ENCODE measurements at regions not wholly inside any gene's neighbourhood (a gene's known extent, or its start where the extent isn't known, plus 50 kb on each side); places are given as distances from the start of the nearest gene placed in this dataset.

GRCh38 chrX:33909836-33910235, 222.3 kb downstream of the FAM47A start:
- no peaks in the 10 kb centered on the region for H4K20me1 ChIP-seq (ENCODE audit: control insufficient read depth, extremely low read depth, insufficient read depth, low read length)
- FAIRE-seq = no peak

GRCh38 chrX:33908898-33909297, 223.2 kb downstream of the FAM47A start:
- Histone ChIP-seq H3K4me1 (ENCODE audit: control insufficient read depth, extremely low read depth, insufficient read depth, low read length) (no peaks in the 10 kb centered on the region), H3K4me3 (ENCODE audit: control insufficient read depth in 2 of 3, extremely low read depth in 1 of 3, insufficient read depth in 2 of 3, low read depth in 1 of 3, low read length in 3 of 3) (no peak overlapping the region), H3K9ac (ENCODE audit: control insufficient read depth, extremely low read depth, insufficient read depth, low read length) (no peak overlapping the region), H4K20me1 (ENCODE audit: control insufficient read depth, extremely low read depth, insufficient read depth, low read length) (no peaks in the 10 kb centered on the region), H2AFZ (ENCODE audit: control insufficient read depth, low read length) (no peak overlapping the region), H3K27ac (ENCODE audit: control insufficient read depth, insufficient read depth, low read length) (no peak overlapping the region), H3K36me3 (ENCODE audit: control insufficient read depth in 2 of 2, extremely low read depth in 1 of 2, insufficient read depth in 2 of 2, low read length in 2 of 2) (no peaks in the 10 kb centered on the region), H3K79me2 (ENCODE audit: control insufficient read depth, insufficient read depth, low read length) (no peaks in the 10 kb centered on the region), H3K4me2 (ENCODE audit: control insufficient read depth, extremely low read depth, insufficient read depth, low read depth, low read length) (no peak overlapping the region), H3K27me3 (ENCODE audit: control insufficient read depth, extremely low read depth, insufficient read depth, low read length) (no peaks in the 10 kb centered on the region), H3K9me3 (ENCODE audit: control insufficient read depth, low read depth, low read length) (no peaks in the 10 kb centered on the region), H3K9me1 (ENCODE audit: control insufficient read depth, extremely low read depth, insufficient read depth, low read length) (no peaks in the 10 kb centered on the region)
- FAIRE-seq (no peak), DNase-seq (ENCODE audit: low read depth, low spot score) (no peak)
- dilution Hi-C loops (cut with MboI; ENCODE audit: extremely low pct_ligation_motif_present, low sequenced_read_pairs) = no loop called here
- TF ChIP-seq CTCF (optimal IDR thresholded peaks at IDR 0.05 in 1 of 3, IDR thresholded peaks at IDR 0.05 in 1 of 3, conservative IDR thresholded peaks at IDR 0.05 in 1 of 3; ENCODE audit: extremely low read depth in 1 of 3, insufficient read depth in 2 of 3, low read length in 3 of 3) (no peak), EZH2 (IDR thresholded peaks at IDR 0.05; ENCODE audit: low read length) (no peak)

More at GRCh38 chrX:33909836-33910235, 222.3 kb downstream of the FAM47A start:
- H3K9me1 ChIP-seq (ENCODE audit: control insufficient read depth, extremely low read depth, insufficient read depth, low read length) = no peaks in the 10 kb centered on the region
- no peaks in the 10 kb centered on the region for H3K9me3 ChIP-seq (ENCODE audit: control insufficient read depth, low read depth, low read length)
- DNase-seq (ENCODE audit: low read depth, low spot score) = no peak
- no peaks in the 10 kb centered on the region for H3K36me3 ChIP-seq (ENCODE audit: control insufficient read depth in 2 of 2, extremely low read depth in 1 of 2, insufficient read depth in 2 of 2, low read length in 2 of 2)
- no peaks in the 10 kb centered on the region for H3K4me1 ChIP-seq (ENCODE audit: control insufficient read depth, extremely low read depth, insufficient read depth, low read length)
- no peak overlapping the region for H2AFZ ChIP-seq (ENCODE audit: control insufficient read depth, low read length)
- dilution Hi-C loops (cut with MboI; ENCODE audit: extremely low pct_ligation_motif_present, low sequenced_read_pairs) = no loop called here
- H3K27me3 ChIP-seq (ENCODE audit: control insufficient read depth, extremely low read depth, insufficient read depth, low read length) = no peaks in the 10 kb centered on the region
- H3K79me2 ChIP-seq (ENCODE audit: control insufficient read depth, insufficient read depth, low read length) = no peaks in the 10 kb centered on the region
- no peak overlapping the region for H3K27ac ChIP-seq (ENCODE audit: control insufficient read depth, insufficient read depth, low read length)
- H3K9ac ChIP-seq (ENCODE audit: control insufficient read depth, extremely low read depth, insufficient read depth, low read length) = no peak overlapping the region
- H3K4me3 ChIP-seq (ENCODE audit: control insufficient read depth in 2 of 3, extremely low read depth in 1 of 3, insufficient read depth in 2 of 3, low read depth in 1 of 3, low read length in 3 of 3) = no peak overlapping the region
- H3K4me2 ChIP-seq (ENCODE audit: control insufficient read depth, extremely low read depth, insufficient read depth, low read depth, low read length) = no peak overlapping the region
- TF ChIP-seq EZH2 (IDR thresholded peaks at IDR 0.05; ENCODE audit: low read length) = no peak

GRCh38 chrX:33908074-33908473, 224.0 kb downstream of the FAM47A start:
- no peak overlapping the region for H3K4me3 ChIP-seq (ENCODE audit: control insufficient read depth in 2 of 3, extremely low read depth in 1 of 3, insufficient read depth in 2 of 3, low read depth in 1 of 3, low read length in 3 of 3)
- no peaks in the 10 kb centered on the region for H3K36me3 ChIP-seq (ENCODE audit: control insufficient read depth in 2 of 2, extremely low read depth in 1 of 2, insufficient read depth in 2 of 2, low read length in 2 of 2)
- no peak overlapping the region for H3K9ac ChIP-seq (ENCODE audit: control insufficient read depth, extremely low read depth, insufficient read depth, low read length)
- H3K9me3 ChIP-seq (ENCODE audit: control insufficient read depth, low read depth, low read length) = no peaks in the 10 kb centered on the region
- no peak overlapping the region for H3K27ac ChIP-seq (ENCODE audit: control insufficient read depth, insufficient read depth, low read length)
- no peaks in the 10 kb centered on the region for H3K79me2 ChIP-seq (ENCODE audit: control insufficient read depth, insufficient read depth, low read length)
- dilution Hi-C loops (cut with MboI; ENCODE audit: extremely low pct_ligation_motif_present, low sequenced_read_pairs) = no loop called here
- no peaks in the 10 kb centered on the region for H3K4me1 ChIP-seq (ENCODE audit: control insufficient read depth, extremely low read depth, insufficient read depth, low read length)
- no peaks in the 10 kb centered on the region for H4K20me1 ChIP-seq (ENCODE audit: control insufficient read depth, extremely low read depth, insufficient read depth, low read length)
- H3K9me1 ChIP-seq (ENCODE audit: control insufficient read depth, extremely low read depth, insufficient read depth, low read length) = no peaks in the 10 kb centered on the region
- no peaks in the 10 kb centered on the region for H3K27me3 ChIP-seq (ENCODE audit: control insufficient read depth, extremely low read depth, insufficient read depth, low read length)
- TF ChIP-seq EZH2 (IDR thresholded peaks at IDR 0.05; ENCODE audit: low read length) (no peak), CTCF (optimal IDR thresholded peaks at IDR 0.05 in 1 of 3, IDR thresholded peaks at IDR 0.05 in 1 of 3, conservative IDR thresholded peaks at IDR 0.05 in 1 of 3; ENCODE audit: extremely low read depth in 1 of 3, insufficient read depth in 2 of 3, low read length in 3 of 3) (no peak)
- DNase-seq (ENCODE audit: low read depth, low spot score) = no peak
- H2AFZ ChIP-seq (ENCODE audit: control insufficient read depth, low read length) = no peak overlapping the region
- no peak overlapping the region for H3K4me2 ChIP-seq (ENCODE audit: control insufficient read depth, extremely low read depth, insufficient read depth, low read depth, low read length)
- FAIRE-seq = no peak
